ENCODE measurements at regions not wholly inside any gene's neighbourhood (a gene's known extent, or its start where the extent isn't known, plus 50 kb on each side); places are given as distances from the start of the nearest gene placed in this dataset.
A peak's percentile ranks its signal among the peaks of the same experiment; 100 is the strongest.

DNA sequence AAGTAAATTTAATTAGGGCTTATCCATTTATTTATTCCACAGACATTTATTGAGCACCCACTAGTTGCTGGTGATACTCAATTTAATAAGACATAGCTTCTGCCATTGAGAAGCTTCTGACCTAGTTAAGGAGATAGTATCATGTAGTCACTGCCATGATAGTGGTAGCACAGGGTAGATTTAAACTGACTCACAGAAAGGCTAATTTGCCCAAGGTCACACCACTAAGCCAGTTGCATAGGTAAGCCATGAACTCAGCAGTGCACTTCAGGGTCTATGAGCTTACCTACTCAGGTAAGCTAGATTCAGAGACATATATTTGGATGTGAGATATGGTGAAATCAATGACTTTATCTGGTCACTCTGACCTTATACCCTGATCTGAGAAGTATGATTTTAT, 168.4 kb downstream of the TNFSF18 start:
- intact Hi-C loops (cut with DNase I; ENCODE audit: low total_unique reads), result no loop called here
- peaks cover 0 to 38% (median 5%) of the 10 kb centered on the region in 4 donors for H3K4me1 ChIP-seq
- H3K36me3 ChIP-seq, result no peaks in the 10 kb centered on the region
- no peaks in the 10 kb centered on the region for H3K9me3 ChIP-seq
- no peak overlapping the region for H3K27ac ChIP-seq
- no peak overlapping the region for H3K4me3 ChIP-seq
- no peak for DNase-seq
- H3K27me3 ChIP-seq, result no peaks in the 10 kb centered on the region
- TF ChIP-seq EP300 (IDR thresholded peaks at IDR 0.05) (no peak), POLR2AphosphoS5 (IDR thresholded peaks at IDR 0.05) (no peak), POLR2A (IDR thresholded peaks at IDR 0.05) (no peak), CTCF (IDR thresholded peaks at IDR 0.05) (no peak)

GRCh38 chr1:172882791-172883386, 167.9 kb downstream of the TNFSF18 start:
- DNase-seq, result no peak
- Histone ChIP-seq H3K4me3 (no peak overlapping the region), H3K4me1 (peaks cover 0 to 38% (median 5%) of the 10 kb centered on the region in 4 donors), H3K36me3 (no peaks in the 10 kb centered on the region), H3K27me3 (no peaks in the 10 kb centered on the region), H3K9me3 (no peaks in the 10 kb centered on the region), H3K27ac (no peak overlapping the region)
- intact Hi-C loops (cut with DNase I; ENCODE audit: low total_unique reads), result no loop called here
- TF ChIP-seq CTCF (IDR thresholded peaks at IDR 0.05) (no peak), POLR2AphosphoS5 (IDR thresholded peaks at IDR 0.05) (no peak), EP300 (IDR thresholded peaks at IDR 0.05) (no peak), POLR2A (IDR thresholded peaks at IDR 0.05) (no peak)
- 90 to 97% (median 94%) methylated on average over 6 of the region's 6 CpGs for WGBS, 5 donors

DNA sequence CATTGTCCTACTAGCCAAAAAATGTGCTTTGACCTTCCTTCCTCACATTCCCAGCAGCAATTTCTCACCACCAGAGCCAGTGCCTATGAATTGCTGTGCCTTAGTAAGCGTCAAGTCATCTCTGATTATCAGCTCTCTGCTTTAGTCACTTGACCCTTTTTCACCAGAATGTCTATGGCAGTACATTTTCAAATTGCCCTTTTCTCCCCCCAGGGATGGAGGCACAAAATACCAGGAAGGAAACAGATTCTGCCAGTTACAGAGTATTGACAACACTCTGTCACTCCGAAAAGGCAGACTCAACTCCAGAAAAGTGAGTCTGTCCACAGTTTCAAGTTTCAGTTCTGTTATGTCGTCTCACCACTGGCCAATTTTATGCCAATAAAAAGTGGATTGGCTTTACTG, 167.4 kb downstream of the TNFSF18 start:
- H3K4me1 ChIP-seq, result peaks cover 0 to 38% (median 5%) of the 10 kb centered on the region in 4 donors
- H3K4me3 ChIP-seq, result no peak overlapping the region
- no peaks in the 10 kb centered on the region for H3K36me3 ChIP-seq
- intact Hi-C loops (cut with DNase I; ENCODE audit: low total_unique reads), result no loop called here
- no peaks in the 10 kb centered on the region for H3K27me3 ChIP-seq
- H3K27ac ChIP-seq, result no peak overlapping the region
- no peaks in the 10 kb centered on the region for H3K9me3 ChIP-seq
- WGBS, 5 donors, result 76 to 80% (median 78%) methylated on average over 3 of the region's 3 CpGs
- TF ChIP-seq POLR2A (IDR thresholded peaks at IDR 0.05), result no peak
- DNase-seq, result no peak

DNA sequence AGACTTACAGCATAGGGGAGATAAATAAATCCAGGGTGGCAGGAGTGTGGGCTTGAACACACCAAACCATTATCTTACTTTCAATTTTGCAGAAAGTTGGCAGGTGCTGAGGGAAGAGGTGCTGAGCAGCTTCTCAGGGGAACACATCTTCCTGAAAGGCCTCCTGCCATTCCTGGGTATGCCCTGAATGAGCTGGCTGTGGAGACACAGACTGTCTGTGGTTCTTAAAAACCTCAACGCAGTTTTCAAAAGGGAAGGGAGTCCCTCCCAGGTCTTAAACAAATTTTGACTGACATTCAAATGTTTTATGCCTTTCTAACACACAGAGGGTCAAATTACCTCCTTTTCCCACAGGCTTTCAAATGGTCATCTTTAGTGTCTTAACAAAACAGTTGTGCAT, 166.9 kb downstream of the TNFSF18 start:
- H3K27me3 ChIP-seq, result no peaks in the 10 kb centered on the region
- no peak for DNase-seq
- peaks cover 0 to 38% (median 5%) of the 10 kb centered on the region in 4 donors for H3K4me1 ChIP-seq
- H3K36me3 ChIP-seq, result no peaks in the 10 kb centered on the region
- WGBS, 5 donors, result 29 to 67% (median 40%) methylated on average over 1 of the region's 1 CpG
- intact Hi-C loops (cut with DNase I; ENCODE audit: low total_unique reads), result no loop called here
- no peak overlapping the region for H3K27ac ChIP-seq
- no peaks in the 10 kb centered on the region for H3K9me3 ChIP-seq
- H3K4me3 ChIP-seq, result no peak overlapping the region
- TF ChIP-seq POLR2A (IDR thresholded peaks at IDR 0.05) (no peak), EP300 (IDR thresholded peaks at IDR 0.05) (no peak), CTCF (IDR thresholded peaks at IDR 0.05) (no peak), POLR2AphosphoS5 (IDR thresholded peaks at IDR 0.05) (no peak)

- intact Hi-C loops (cut with DNase I; ENCODE audit: low total_unique reads), result no loop called here
- Histone ChIP-seq H3K36me3 (no peaks in the 10 kb centered on the region), H3K4me1 (peaks cover 0 to 38% (median 5%) of the 10 kb centered on the region in 4 donors), H3K4me3 (no peak overlapping the region), H3K9me3 (no peaks in the 10 kb centered on the region), H3K27me3 (no peaks in the 10 kb centered on the region), H3K27ac (peak overlapping the region in 2 of 5 donors; percentile 47 to 57)
- no peak for TF ChIP-seq POLR2AphosphoS5 (IDR thresholded peaks at IDR 0.05)
- no peak for TF ChIP-seq EP300 (IDR thresholded peaks at IDR 0.05)
- TF ChIP-seq CTCF (IDR thresholded peaks at IDR 0.05), result no peak
- TF ChIP-seq POLR2A (IDR thresholded peaks at IDR 0.05), result no peak
- DNase-seq, result no peak
Observed at GRCh38 chr1:172885411-172885810, 165.3 kb downstream of the TNFSF18 start.

All from stomach (tissue), 8 donors.